ENCODE measurements at regions not wholly inside any gene's neighbourhood (a gene's known extent, or its start where the extent isn't known, plus 50 kb on each side); places are given as distances from the start of the nearest gene placed in this dataset.

GRCh38 chr15:88736204-88736603 lies 67.0 kb upstream of the ACAN start:
- H3K9me3 ChIP-seq = no peaks in the 10 kb centered on the region
- 13% methylated on average over 1 of the region's 1 CpG for WGBS
- DNase-seq (ENCODE audit: low spot score) = no peak
- H3K4me1 ChIP-seq (replicated peaks) = no peaks in the 10 kb centered on the region
- no peaks in the 10 kb centered on the region for H3K27me3 ChIP-seq (replicated peaks; ENCODE audit: insufficient read depth)
- intact Hi-C loops (cut with DNase I) = no loop called here
- H3K36me3 ChIP-seq = no peaks in the 10 kb centered on the region
- H3K4me3 ChIP-seq = no peak overlapping the region
- TF ChIP-seq POLR2AphosphoS5 (IDR thresholded peaks at IDR 0.05) = no peak
- TF ChIP-seq, protein P1, sequence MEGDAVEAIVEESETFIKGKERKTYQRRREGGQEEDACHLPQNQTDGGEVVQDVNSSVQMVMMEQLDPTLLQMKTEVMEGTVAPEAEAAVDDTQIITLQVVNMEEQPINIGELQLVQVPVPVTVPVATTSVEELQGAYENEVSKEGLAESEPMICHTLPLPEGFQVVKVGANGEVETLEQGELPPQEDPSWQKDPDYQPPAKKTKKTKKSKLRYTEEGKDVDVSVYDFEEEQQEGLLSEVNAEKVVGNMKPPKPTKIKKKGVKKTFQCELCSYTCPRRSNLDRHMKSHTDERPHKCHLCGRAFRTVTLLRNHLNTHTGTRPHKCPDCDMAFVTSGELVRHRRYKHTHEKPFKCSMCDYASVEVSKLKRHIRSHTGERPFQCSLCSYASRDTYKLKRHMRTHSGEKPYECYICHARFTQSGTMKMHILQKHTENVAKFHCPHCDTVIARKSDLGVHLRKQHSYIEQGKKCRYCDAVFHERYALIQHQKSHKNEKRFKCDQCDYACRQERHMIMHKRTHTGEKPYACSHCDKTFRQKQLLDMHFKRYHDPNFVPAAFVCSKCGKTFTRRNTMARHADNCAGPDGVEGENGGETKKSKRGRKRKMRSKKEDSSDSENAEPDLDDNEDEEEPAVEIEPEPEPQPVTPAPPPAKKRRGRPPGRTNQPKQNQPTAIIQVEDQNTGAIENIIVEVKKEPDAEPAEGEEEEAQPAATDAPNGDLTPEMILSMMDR (IDR thresholded peaks at IDR 0.05) = no peak
- no peak for TF ChIP-seq POLR2A (IDR thresholded peaks at IDR 0.05)
- H3K27ac ChIP-seq = no peak overlapping the region

DNA sequence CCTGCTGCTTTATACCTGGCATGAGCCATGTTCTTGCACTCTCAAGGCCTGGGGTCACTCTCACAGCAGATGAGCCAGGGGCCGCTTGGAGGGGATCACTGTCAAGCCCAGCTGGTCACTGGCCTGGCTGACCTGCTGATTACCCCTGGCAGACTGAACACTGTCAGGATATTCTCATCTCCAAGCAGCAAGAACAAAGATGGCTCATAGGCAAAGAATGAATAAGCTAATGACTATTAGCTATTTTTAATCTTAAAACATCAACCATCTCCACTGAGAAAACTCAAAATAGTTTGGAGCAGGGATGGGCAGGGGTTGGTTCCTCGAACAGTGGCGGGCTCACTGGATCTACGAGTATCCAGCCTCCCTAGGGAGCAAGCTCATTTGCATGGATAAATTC lies 64.4 kb upstream of the ACAN start:
- H3K9me3 ChIP-seq = no peaks in the 10 kb centered on the region
- no peaks in the 10 kb centered on the region for H3K4me1 ChIP-seq (replicated peaks)
- DNase-seq (ENCODE audit: low spot score) = no peak
- intact Hi-C loops (cut with DNase I) = no loop called here
- TF ChIP-seq, protein P1 (IDR thresholded peaks at IDR 0.05) = no peak
- TF ChIP-seq POLR2AphosphoS5 (IDR thresholded peaks at IDR 0.05) = no peak
- no peak for TF ChIP-seq POLR2A (IDR thresholded peaks at IDR 0.05)
- H3K36me3 ChIP-seq = no peaks in the 10 kb centered on the region
- no peak overlapping the region for H3K4me3 ChIP-seq
- WGBS = 68% methylated on average over 4 of the region's 4 CpGs
- no peaks in the 10 kb centered on the region for H3K27me3 ChIP-seq (replicated peaks; ENCODE audit: insufficient read depth)
- H3K27ac ChIP-seq = no peak overlapping the region

DNA sequence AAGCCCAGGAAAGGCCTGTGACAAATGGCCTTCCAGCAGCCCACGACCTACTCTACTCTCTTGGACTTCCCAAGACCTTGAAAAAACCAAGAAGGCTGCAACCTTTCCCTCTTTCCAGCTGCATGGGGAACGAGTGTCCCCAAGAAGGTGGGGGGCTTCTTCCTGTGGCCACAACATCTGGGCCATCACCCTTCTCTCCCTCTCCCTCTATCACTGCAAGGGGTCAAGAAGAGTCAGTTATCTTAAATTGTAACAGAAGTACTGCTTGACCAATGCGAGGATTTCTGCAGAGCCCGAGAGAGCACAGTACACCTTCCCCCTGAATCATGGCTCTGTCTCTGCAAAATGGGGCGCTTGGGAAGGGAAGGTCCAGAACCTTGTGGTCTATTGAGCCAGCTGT lies 63.7 kb upstream of the ACAN start:
- no peak for DNase-seq (ENCODE audit: low spot score)
- intact Hi-C loops (cut with DNase I) = no loop called here
- 86% methylated on average over 5 of the region's 5 CpGs for WGBS

DNA sequence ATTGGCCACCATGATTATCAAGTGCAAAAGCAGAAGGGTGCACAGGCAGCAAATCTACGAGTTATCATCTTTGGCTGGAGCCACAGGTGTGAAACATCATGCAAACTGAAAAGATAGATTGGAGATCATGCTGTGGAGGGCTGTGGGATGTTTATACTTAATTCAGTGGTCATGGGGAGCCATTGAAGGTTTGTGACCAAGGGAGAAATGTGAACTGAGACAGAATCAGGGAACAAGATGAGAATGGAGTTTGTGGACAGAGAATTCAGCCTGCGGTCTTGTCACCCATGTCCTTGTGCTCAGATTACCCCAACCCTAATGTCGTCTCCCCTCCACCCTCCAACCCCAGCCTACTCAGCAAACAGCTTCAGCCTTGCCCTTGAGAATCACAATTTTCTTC lies 62.9 kb upstream of the ACAN start:
- intact Hi-C loops (cut with DNase I) = no loop called here
- TF ChIP-seq POLR2AphosphoS5 (IDR thresholded peaks at IDR 0.05) (no peak), POLR2A (IDR thresholded peaks at IDR 0.05) (no peak)
- TF ChIP-seq, protein P1 (IDR thresholded peaks at IDR 0.05) = no peak
- no peak overlapping the region for H3K27ac ChIP-seq
- no peaks in the 10 kb centered on the region for H3K9me3 ChIP-seq
- H3K36me3 ChIP-seq = no peaks in the 10 kb centered on the region
- no peak overlapping the region for H3K4me3 ChIP-seq
- DNase-seq (ENCODE audit: low spot score) = no peak
- no peaks in the 10 kb centered on the region for H3K4me1 ChIP-seq (replicated peaks)
- WGBS = 83% methylated on average over 3 of the region's 3 CpGs
- no peaks in the 10 kb centered on the region for H3K27me3 ChIP-seq (replicated peaks; ENCODE audit: insufficient read depth)

More for the DNA sequence above, 63.7 kb upstream of the ACAN start:
- no peaks in the 10 kb centered on the region for H3K9me3 ChIP-seq
- no peak overlapping the region for H3K27ac ChIP-seq
- no peaks in the 10 kb centered on the region for H3K4me1 ChIP-seq (replicated peaks)
- no peak overlapping the region for H3K4me3 ChIP-seq
- TF ChIP-seq POLR2A (IDR thresholded peaks at IDR 0.05) (no peak), POLR2AphosphoS5 (IDR thresholded peaks at IDR 0.05) (no peak)
- TF ChIP-seq, protein P1 (IDR thresholded peaks at IDR 0.05) = no peak
- H3K27me3 ChIP-seq (replicated peaks; ENCODE audit: insufficient read depth) = no peaks in the 10 kb centered on the region
- H3K36me3 ChIP-seq = no peaks in the 10 kb centered on the region

DNA sequence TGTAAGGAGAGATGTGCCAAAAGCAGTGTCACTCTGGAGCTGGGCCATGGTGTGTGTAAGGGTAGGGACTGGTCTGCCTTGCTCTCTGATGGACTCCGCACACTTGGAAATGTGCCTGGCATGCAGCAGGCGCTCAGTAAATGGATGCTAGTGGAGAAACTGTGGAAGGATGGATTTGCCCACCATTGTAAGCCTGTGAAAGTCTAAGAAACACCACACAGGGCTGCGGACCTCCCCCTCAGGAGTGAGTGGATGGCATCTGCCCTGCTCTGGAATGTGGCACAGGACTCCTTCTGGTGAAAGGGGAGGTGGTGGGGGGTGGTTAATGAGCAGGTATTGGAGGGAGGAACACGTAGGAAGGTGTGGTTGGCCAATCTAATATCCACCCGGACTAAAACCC lies 62.2 kb upstream of the ACAN start:
- no peak overlapping the region for H3K4me3 ChIP-seq
- intact Hi-C loops (cut with DNase I) = no loop called here
- no peaks in the 10 kb centered on the region for H3K4me1 ChIP-seq (replicated peaks)
- H3K36me3 ChIP-seq = no peaks in the 10 kb centered on the region
- WGBS = 83% methylated on average over 5 of the region's 5 CpGs
- no peaks in the 10 kb centered on the region for H3K27me3 ChIP-seq (replicated peaks; ENCODE audit: insufficient read depth)
- DNase-seq (ENCODE audit: low spot score) = no peak
- TF ChIP-seq POLR2AphosphoS5 (IDR thresholded peaks at IDR 0.05) (no peak), POLR2A (IDR thresholded peaks at IDR 0.05) (no peak)
- TF ChIP-seq, protein P1 (IDR thresholded peaks at IDR 0.05) = no peak
- no peaks in the 10 kb centered on the region for H3K9me3 ChIP-seq
- no peak overlapping the region for H3K27ac ChIP-seq
